Effector CD8-positive, alpha-beta T cell (primary cell): ENCODE measurements at regions not wholly inside any gene's neighbourhood (a gene's known extent, or its start where the extent isn't known, plus 50 kb on each side); places are given as distances from the start of the nearest gene placed in this dataset.
"Not testable (repeated sequence)": the region's sequence is repeated elsewhere in the genome, so short reads cannot be mapped to it uniquely, and the experiment has no call there.

ENCODE experiments used
- DNase-seq: peaks from one replicate; lab custom pipeline; 2025; lab: John Stamatoyannopoulos, UW

GRCh38 chrX:45986971-45987370 lies 558.2 kb downstream of the ZNF674 start:
- DNase-seq, result no peak

DNA sequence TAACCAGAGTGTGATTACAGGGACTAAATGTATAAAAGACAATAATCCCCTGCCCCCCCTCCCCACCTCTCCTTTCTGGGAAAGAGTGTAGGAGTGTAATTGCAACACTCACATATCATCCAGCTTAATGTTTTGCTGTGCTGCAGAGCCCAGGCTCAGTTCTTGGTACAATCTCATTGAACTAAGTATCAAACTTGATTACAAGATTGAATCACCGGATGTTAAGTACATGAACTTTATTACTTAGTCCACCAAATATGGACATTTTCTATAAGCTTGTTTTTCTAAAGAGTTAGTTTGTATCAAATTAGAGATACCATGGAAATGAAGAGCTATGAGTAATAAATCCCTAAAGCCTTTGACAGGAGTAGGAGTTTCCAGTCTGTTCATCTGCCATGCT lies 559.1 kb downstream of the ZNF674 start:
- DNase-seq, result no peak

DNA sequence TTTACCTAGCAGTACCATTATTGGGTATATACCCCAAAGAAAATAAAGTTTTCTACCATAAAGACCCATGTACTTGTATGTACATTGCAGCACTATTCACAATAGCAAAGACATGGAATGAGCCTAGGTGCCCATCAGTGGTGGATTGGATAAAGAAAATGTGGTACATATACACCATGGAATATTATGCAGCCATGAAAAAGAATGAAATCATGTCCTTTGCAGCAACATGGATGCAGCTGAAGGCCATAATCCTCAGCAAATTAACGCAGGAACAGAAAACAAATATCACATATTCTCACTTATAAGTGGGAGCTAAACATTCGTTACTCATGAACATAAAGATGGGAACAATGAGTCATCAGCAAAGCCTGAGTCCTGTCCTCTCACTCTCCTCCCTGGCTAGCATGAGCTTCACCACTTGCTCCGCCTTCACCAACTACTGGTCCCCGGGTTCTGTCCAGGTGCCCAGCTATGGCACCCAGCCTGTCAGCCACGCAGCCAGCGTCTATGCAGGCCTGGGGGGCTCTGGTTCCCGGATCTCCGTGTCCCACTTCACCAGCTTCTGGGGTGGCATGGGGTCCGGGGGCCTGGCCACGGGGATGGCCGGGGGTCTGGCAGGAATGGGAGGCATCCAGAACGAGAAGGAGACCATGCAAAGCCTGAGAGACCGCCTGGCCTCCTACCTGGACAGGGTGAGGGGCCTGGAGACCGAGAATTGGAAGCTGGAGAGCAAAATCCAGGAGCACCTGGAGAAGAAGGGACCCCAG lies 562.1 kb downstream of the ZNF674 start:
- DNase-seq, result not testable (repeated sequence)

DNA sequence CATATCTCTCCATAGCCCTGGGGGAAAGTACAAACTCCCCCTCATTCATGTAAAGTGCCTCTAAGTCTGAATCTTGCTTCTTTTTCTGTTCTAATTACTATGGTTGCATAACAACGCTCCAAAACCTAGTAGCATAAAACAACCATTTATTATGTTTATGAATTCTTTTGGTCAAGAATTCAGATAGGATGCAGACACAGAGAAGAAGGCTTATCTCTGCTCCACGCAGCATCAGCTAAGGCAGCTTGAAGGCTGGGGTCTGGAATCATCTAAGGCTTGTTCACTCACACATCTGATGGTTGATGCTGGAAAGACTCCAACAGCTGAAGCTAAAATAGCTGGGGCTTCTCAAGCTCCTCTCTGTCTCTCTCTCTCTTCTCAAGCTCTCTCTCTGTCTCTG lies 564.5 kb downstream of the ZNF674 start:
- DNase-seq, result no peak

GRCh38 chrX:45975633-45976032 lies 569.6 kb downstream of the ZNF674 start:
- DNase-seq, result no peak

GRCh38 chrX:45972636-45973035 lies 572.6 kb downstream of the ZNF674 start:
- no peak for DNase-seq

DNA sequence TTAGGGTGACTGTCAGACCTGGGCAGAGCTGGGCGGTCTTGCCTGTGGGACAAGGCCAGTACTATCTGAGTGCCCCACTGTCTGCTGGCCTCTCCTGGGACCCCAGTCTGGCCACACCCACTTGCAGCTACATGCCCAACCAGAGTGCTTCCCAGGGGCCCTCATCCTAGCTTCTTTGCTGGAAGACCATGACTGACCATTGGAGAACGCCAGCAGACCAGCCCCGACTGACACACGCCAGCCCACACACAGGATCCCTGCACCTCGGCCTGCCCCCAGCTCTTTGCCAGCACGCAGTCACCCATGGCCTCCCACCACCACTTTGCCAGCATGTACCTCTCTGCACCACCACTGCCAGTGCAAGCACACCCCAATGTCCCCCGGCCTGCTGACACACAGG lies 585.7 kb downstream of the ZNF674 start:
- no peak for DNase-seq

- DNase-seq, result no peak
Measured at GRCh38 chrX:45956191-45956870, 588.9 kb downstream of the ZNF674 start.

GRCh38 chrX:45955661-45956060 lies 589.6 kb downstream of the ZNF674 start:
- no peak for DNase-seq

DNA sequence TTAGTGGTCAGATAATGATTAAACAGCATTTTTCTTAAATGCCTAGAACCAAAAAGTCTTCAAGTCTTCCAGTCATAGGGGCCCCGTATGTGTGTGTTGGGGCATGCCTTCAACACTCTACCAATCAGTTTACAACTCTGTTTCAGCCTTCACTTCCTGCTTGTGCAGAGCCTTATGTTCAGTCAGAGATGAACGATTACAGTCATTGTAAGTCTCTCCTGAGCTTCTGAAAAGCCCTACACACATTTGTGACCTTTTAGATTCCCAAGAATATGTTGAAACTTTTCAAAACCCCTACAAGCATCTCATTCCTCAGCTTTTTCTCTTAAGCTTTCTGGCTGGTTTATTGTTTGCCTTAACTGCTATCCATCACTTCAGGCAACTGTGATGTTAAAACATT lies 591.2 kb downstream of the ZNF674 start:
- DNase-seq, result no peak

DNA sequence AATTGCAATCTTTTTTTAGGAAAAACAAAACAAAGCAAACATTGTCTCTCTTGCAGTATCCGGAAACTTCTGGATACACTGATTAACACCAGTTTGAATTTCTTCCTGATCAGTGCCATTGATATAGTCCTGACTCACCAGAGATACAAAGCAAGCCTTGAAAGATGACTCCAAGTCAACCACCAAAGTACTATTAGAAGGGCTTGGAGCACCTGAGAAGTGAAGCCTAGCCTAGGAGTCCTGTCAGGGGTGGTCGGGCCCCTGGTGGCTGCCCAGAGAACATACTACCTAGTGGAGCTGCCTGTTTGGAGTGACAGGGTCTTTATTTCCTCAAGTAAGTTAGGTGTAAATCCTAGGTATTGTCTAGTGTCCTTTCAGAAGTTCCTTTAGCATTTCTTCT lies 593.2 kb downstream of the ZNF674 start:
- no peak for DNase-seq

DNA sequence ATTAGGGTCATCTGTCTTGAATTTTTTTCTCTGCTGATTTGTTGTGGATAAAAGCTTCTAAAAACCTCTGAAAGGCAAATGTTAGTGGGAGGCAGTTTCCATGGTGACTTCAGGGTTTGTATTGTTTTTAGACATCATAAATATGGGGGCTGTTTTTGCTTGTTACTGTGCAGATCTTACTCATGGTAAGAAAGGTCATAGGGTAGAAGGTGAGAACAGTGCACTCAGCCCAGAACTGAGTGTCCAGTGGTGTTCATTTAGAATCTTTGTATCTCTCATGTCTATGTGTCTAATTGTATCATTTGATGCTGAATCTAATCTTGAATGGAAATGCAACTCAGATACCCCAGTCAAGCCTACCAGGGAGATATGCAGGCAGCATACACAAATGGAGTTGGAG lies 609.8 kb downstream of the ZNF674 start:
- no peak for DNase-seq

DNA sequence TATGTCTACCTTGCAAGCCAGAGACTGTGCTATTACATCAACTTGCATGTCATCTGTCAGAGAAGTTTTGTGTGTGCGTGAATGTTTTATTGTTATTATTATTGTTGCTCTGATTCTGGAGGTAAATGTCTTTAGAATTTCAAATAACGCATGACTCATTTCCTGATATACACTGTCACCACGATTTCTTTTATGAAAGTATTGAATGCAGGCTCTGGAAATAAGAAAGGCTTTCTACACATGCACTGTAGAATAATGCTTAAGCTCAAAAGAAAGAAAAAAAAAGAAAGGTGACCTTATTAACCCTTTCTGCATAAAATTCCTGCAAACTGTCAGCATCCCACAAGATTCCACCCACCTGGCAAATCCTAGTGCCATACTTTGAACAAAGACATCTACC lies 632.9 kb downstream of the ZNF674 start:
- DNase-seq, result no peak

- DNase-seq, result no peak
Measured at GRCh38 chrX:45907786-45908185, 637.4 kb downstream of the ZNF674 start.

GRCh38 chrX:45903781-45904201 lies 641.4 kb downstream of the ZNF674 start:
- no peak for DNase-seq

DNA sequence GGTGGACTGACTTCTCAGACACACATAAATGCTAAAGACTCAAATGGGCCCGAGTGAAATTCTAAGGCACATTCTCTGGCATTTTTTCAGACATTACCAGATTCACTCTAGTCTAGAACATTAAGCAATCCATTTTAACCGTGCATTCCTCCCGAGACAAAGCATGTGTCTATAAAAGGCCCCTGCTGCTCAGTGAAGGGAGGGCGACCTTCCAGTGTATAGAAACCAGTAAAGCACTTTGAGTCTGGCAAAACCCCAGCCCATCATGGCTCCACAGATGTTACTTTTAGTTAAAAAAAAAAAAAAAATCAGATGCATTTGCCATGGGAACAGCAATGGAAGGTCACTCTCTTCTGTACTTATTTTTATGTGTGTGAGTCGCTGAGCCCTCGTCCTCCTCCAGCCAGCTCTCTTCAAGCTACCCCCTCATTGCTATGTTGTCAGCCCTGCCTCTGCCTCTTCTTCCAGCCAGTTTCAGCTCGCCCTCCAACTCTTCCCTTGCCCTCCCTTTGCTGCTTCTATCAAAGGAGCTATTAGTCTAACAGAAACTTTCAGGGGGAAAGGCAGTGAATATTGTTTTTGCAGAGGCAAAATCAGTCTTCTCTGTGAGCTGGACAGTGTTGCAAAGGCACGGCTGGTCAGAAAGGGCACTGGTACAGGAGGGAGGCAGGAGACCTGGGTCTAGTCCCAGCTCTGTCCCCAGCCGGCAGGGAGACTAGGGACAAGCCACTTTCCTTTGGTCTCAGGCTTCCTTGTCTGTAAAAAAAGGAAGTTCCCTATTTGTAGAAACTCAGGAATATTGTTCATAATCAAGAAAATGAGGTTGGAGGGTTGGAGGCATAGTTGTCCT lies 644.2 kb downstream of the ZNF674 start:
- DNase-seq, result no peak

DNA sequence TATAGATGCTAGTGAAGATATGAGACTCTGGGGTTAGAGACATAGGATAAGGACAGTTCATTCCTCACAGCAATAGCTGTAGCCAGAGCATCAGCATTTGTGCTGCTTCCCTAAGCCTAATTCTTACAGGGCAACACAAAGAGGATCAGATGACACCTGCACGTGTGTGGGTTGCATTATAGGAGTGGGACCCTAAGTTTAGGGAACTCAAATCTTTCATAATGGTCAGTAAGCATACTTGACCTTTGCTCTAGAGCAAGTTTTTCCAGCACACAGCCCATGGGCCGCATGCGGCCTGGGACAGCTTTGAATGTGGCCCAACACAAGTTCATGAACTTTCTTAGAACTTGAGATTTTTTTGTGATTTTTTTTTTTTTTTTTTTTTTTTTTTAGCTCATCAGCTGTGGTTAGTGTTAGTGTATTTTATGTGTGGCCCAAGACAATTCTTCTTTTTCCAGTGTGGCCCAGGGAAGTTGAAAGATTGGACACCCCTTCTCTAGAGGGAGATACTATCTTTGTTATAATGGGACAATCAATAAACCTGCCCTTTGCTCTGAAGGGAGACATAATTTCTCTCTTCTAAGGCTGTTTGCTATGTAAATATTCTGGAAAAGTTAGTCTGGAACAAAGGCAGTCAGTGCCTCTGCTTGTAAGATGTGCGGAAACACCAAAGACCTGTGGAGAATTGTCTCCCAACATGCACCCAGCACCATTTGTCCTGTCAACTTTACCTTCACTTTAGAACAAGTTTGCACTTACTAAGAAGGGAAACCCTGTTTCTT lies 650.2 kb downstream of the ZNF674 start:
- DNase-seq, result no peak

DNA sequence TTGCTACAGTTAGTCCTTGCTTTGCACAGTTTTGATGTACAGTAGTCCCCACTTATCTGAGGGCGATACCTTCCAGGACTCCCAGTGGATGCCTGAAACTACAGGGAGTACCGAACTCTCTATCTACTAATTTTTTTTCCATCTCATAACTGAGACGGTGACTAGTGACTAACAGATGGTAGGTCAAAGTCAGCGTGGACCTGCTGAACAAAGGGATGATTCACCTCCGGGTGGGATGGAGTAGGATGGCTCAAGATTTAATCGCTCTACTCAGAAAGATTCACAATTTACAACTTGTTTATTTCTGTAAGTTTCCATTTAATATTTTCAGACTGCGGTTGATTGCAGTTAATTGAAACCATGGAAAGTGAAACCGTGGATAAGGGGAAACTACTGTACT lies 655.8 kb downstream of the ZNF674 start:
- DNase-seq, result no peak

DNA sequence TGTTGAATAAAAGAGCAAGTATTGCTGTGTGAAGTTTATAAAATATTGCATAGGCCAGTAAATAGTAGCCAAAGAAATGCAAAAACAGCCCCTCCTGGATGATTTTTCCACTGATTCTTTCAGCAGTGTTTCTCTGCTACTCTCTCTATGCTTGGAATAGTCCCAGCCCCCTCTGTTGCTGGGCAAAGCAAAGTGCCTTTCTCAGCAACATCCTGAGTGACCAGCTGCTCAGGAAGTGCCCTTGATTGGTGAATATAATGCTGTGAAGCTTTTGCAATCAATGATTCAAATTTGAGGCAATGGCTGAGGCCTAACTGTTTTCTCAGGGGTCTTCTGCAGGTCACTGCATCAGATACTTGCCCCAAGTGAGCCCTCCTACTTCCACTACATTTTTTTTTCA lies 656.7 kb downstream of the ZNF674 start:
- DNase-seq, result no peak

DNA sequence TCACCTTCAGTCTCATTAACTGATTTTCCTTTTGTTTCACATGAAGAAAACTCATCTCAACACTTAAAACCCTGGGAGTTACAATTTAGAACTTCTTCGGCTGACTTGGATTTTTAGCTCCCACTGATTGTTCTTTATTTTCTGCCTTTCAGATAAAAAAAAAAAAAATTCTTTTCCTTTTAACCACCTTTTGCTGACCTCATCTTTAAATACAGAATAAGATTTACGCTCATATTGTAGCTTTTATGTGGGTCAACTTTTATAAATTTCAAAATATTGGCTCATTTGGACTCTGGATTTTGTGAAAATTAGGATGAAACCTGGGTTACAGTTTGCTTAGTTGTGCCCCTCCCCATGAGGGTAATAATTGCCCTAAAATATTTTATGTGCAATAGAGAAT lies 659.3 kb downstream of the ZNF674 start:
- no peak for DNase-seq

- DNase-seq, result no peak
Measured at GRCh38 chrX:45879512-45879911, 665.7 kb downstream of the ZNF674 start.

GRCh38 chrX:45876206-45876605 lies 669.0 kb downstream of the ZNF674 start:
- no peak for DNase-seq
